ENCODE measurements at regions not wholly inside any gene's neighbourhood (a gene's known extent, or its start where the extent isn't known, plus 50 kb on each side); places are given as distances from the start of the nearest gene placed in this dataset.
"Not testable (repeated sequence)": the region's sequence is repeated elsewhere in the genome, so short reads cannot be mapped to it uniquely, and the experiment has no call there.

DNA sequence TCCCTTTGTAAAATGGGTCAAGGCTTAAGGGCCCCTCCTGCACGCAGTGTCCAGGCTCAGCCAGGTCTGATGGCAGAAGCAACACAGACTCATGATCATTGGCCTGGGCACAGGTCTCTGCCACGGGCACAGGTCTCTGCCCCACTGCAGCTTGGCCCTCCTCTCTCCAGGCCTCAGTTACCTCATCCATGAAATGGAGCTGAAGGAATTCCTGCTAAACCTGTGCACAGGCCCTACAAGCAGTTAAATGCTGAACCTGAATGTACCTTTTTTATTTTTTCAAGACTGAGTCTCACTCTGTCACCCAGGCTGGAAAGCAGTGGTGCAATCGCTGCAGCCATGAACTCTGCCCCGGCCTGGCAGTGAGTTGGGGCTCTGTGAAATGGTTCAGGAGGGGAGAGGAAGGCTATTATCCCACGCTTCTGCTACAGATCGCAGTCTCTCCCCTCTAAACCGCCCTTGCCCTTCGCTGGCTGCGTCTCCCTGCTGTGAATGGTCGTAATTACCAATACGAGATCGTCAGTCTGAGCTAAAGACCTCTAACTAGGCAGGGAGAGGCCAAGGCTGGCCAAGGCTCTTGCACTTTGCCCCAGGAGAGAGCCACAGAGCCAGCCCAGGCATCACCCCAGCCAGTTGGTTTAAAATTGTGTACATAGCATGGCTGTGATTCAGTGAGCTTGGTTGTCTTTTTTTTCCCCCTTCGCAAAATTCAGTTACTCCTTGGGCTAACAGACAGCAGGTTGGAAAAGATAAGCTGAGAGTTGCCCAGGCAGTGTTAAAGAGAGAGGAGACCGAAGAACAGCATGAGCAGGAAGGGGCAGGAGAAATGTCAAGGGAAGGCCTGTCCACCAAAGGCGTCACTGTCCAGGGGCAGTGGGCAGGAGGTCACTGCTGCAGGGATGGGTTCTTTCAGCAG, 93.0 kb upstream of the KCTD7 start:
- DNase-seq (ENCODE audit: low spot score), result no peak

DNA sequence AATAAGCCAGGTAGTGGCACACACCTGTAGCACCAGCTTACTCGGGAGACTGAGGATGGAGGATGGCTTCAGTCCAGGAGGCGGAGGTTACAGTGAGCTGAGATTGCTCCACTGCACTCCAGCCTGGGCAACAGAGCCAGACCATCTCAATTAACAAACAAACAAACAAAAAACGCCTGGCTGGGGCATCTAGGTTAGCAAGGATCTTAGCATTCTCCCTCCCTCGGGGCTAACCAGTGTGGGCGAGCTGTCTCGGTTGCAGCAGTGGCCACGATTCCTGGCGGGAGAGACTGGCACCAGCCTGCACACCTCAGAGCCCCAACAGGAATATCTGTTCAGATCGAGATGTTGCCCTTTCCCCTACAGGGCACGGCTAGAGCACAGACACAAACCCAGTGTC, 91.3 kb upstream of the KCTD7 start:
- no peak for DNase-seq (ENCODE audit: low spot score)

DNA sequence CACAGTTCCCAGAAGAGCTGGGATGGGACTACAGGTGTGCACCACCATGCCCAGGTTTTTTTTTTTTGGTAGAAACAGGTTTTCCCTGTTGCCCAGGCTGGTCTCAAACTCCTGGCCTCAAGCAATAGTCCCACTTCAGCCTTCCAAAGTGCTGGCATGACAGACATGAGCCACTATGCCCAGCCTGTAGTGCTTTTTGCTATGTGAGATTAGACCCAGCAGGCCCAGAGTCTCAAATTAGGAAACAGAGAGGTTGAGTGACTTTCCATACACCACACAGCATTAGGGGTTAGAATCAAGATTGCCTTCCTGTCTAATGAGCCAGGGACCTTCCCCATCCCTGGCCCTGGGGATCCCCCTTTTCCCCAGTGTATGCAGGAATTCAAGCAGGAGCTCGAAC, 90.8 kb upstream of the KCTD7 start:
- no peak for DNase-seq (ENCODE audit: low spot score)

DNA sequence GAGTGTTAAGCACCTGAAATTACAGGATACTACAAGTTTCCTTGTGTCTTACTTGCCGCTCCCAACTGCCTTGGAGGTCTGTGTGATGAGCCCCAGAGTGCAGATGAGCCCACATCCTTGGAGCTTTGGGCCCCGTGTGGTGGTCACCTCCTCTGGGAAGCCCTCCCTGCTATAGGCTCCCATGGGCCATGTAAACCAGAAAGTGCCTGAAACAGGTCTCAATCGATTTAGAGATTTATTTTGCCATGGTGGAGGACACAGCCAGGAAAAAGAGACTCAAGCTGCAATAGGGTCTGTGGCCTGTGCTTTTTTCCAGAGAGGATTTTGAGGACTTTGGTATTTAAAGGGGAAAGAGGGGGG, 89.4 kb upstream of the KCTD7 start:
- no peak for DNase-seq (ENCODE audit: low spot score)

DNA sequence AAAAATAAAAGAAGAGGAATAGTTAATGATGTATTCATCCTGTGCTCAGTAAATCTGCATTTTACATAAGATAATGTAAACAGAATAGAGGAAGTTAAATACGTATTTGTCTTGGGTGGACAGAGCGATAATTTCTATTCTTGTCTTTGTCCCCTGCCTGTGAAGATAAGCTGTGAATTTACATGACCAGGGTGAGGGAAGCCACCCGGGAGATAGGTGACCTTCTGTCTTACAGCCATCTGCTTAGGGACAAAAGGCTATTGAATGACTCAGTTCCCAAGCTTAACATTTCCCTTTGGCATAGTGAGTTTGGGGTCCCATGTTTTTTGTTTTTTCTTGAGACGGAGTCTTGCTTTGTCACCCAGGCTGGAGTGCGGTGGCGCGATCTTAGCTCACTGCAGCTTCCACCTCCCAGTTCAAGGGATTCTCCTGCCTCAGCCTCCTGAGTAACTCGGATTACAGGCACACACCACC, 88.7 kb upstream of the KCTD7 start:
- DNase-seq (ENCODE audit: low spot score), result no peak

DNA sequence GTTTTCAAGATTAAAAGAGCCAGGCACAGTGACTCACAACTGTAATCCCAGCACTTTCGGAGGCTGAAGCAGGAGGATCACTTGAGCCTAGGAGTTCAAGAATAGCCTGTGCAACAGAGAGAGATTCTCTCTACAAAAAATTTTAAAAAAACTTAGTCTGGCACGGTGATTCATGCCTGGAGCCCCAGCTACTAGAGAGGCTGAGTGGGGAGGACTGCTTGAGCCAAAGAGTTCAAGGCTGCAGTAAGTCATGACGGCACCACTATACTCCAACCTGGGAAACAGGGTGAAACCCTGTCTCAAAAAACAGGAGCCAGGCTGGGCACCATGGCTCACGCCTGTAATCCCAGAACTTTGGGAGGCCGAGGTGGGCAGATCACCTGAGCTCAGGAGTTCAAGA, 86.6 kb upstream of the KCTD7 start:
- no peak for DNase-seq (ENCODE audit: low spot score)

DNA sequence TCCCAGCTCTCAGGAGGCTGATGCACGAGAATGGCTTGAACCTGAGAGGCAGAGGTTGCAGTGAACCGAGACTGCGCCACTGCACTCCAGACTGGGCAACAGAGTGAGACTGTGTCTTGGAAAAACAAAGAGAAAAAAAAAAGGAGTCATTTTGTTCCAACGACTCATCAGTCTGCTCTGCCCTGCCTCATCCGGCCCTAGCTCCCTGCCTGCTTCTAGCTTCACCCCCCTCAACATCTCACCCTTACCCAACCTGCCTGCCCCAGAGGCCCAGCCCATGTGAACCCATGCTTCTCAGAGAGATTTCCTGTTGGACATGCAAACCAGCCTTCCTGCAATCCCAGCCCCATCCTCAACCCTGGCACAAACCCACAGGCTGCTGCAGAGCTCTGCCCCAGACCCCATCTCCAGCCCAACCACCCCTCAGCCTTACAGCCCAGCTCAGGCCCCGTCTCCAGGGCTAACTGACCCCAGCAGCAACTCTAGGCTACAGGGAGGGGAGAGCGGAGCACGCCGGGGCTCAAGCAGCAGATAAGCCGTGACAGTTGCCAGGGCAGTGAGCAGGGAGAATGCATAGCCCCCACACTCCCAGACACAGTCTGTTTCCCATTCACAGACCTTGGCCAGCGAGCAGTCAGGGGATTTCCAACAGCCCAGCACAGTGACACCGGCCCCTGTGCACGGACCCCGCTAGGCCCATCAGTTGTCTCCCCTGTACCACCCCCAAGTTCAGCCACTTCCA, 86.0 kb upstream of the KCTD7 start:
- no peak for DNase-seq (ENCODE audit: low spot score)

DNA sequence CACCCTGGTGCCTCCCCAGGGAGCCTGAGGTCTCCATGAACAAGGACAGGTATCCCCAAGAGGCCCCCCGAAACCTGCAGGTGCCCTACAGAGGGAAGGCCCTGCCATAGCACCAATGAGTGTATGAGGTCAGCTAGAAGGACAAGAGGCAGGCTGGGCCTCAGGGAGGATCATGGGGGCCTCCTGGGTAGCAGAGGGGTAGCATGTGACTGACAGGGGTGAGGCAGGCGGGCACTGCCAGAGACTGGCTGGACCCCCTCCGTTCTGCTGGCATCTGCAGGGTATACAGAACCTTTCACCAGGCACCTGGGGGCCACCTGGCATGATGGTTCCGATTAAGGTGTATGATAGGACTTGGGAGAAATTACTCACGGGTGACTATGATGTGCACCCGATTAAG, 79.2 kb upstream of the KCTD7 start:
- peak; percentile 86 for DNase-seq (ENCODE audit: low spot score)

DNA sequence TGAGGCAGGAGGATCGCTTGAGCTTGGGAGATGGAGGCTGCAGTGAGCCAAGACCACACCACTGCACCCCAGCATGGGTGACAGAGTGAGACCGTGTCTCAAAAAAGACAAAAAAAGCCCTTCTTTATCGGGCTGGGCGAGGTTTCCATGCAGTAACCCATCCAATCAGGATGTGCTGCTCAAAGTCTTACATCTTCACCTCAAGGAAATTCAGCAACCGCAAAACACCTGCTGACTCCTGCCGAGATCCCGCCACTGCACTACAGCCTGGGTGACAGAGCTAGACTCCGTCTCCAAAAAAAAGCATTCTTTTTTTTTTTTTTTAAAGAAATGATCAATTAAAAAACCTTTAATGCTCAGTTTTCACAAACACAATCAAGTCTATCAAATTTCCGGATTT, 75.7 kb upstream of the KCTD7 start:
- peak; percentile 77 for DNase-seq (ENCODE audit: low spot score)

DNA sequence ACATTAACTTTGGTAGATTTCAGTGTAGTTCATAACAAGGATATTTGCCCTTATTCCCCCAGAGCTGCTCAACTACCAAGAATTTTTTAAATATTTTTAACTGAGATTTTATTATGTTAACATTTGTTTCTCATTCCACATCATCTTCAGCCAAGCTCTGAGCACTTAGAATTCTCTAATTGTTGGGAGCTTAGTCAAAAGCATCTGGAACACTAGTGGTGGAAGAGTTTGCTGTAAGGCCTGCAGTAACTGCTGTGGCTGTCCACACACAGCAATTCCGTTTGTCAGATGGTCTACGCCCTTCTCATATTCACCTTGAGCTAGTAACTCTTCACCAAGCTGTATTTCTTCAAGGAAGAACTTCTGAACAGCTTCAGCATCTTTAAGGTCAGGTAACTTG, 75.0 kb upstream of the KCTD7 start:
- DNase-seq (ENCODE audit: low spot score), result not testable (repeated sequence)

DNA sequence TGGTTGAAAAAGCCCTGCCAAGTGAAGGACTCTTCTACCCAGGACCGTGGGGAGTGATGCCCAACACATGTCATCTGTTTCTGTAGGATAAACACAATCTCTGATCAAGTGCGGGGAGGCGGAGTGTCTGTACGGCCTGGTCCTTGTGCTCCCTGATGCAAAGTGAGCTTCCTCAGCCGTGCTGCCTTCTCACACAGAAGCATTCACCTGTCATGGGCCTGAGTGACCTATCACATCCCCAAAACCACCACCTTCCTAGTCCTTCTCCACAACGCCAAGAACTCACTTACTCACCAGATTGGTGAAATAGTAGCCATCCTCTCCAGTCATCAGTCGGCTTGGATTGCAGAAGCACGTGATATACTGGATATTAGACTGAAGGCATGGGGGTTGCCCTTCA, 74.4 kb upstream of the KCTD7 start:
- peak; percentile 41 for DNase-seq (ENCODE audit: low spot score)

DNA sequence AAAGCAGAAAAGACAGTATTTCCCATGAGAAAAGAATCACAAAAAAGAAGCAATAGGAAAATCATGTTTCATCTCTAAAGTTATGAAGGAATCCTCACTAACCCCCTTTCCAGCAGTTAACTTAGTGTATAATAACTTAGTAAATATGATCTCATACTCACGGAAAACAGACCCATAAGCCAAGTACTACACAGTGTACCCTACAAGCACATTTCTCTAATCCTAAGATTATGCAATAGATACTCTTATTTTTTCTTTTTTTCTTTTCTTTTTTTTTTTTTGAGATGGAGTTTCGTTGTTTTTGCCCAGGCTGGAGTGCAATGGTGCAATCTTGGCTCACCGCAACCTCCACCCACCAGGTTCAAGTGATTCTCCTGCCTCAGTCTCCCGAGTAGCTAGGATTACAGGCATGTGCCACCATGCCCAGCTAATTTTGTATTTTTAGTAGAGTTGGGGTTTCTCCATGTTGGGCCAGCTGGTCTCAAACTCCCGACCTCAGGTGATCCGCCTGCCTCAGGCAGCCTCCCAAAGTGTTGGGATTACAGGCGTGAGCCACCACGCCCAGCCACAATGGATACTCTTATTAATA, 73.7 kb upstream of the KCTD7 start:
- DNase-seq (ENCODE audit: low spot score), result not testable (repeated sequence)

DNA sequence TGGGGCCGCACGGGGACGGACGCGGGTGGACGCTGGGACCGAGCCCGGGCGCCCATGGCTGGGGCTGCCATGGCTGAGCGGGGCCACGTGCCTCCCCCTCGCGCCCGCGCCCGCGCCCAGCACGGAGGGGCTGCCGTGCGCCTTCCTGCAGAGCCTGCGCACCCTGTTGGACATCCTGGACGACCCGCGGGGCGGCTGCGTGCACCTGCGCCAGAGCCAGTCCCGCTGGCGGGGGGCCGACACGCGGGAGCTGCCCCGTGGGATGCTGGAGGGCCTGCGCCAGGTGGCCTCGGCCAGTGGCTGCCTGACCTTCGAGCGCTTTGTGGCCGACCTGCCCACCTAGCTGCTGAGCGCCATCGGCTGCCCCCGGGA, 72.5 kb upstream of the KCTD7 start:
- DNase-seq (ENCODE audit: low spot score), result no peak

DNA sequence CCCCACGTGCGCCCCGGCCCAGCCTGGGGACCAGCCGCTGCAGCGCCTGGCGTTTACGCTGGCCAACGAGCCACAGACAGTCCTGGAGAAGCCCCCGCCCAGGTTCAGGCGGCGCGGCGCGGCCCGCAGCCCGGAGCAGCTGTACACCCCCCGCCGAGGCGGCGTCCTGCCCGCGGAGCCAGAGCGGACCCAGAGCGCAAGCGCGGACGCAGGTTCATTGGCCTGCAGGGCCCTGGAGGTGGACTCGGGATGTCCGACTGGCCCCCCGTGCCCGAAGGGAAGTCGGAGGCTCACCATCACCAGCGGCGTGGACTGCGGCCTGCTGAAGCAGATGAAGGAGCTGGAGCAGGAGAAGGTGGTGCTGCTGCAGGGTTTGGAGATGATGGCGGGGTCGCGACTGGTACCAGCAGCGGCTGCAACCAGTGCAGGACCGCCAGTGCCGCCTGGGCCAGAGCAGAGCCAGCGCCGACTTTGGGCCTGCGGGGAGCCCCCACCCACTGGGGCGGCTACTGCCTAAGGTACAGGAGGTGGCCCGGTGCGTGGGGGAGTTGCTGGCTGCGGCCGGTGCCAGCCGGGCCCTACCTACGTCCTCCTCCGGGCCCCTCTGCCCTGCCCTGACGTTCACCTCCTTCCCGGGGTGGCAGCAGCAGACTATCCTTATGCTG, 72.0 kb upstream of the KCTD7 start:
- DNase-seq (ENCODE audit: low spot score), result peak; percentile 83

DNA sequence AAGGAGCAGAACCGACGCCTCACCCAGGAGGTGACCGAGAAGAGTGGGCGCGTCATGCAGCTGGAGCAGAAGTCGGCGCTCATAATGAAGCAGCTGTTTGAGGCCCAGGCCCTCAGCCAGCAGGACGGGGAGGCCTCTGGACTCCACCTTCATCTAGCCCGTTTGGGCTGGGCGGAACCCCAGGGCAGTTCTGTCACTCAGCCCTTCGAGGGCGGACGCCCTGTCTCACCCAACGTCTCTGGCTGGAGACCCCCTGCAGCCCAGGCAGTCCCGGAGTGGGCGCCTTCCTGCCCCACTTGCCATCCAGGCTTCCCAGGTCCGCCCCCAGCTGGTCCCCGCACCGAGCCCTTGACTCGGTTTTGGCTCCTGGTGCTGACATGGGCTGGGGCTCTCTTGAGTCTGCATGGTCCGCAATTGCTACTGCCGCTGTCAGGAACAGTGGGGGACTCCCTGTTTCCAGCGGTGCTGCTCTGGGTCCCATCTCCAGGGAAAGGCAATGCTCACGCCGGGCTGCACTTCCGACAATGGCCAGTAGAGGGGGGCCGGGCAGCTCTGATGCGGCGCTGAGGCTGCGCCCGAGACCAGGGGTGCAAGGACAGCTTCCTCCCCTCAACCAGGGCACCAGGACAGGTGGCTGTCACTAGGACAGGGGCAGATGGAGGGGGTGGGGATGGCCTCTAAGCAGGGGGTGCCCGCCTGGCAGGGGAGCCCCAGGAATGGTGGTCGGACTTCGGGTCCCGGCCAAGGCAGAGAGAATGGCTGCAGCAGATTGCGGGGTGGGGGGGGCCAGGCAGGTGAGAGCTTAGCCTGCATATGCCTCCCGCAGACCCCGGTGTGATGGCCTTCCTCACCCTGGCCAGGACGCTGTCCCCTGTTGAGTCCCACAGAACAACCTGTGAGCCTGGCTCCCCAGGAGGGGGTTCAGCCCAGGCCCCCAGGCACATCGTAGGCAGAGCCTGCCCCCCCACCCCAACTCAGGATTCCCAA, 71.2 kb upstream of the KCTD7 start:
- peak; percentile 92 for DNase-seq (ENCODE audit: low spot score)

DNA sequence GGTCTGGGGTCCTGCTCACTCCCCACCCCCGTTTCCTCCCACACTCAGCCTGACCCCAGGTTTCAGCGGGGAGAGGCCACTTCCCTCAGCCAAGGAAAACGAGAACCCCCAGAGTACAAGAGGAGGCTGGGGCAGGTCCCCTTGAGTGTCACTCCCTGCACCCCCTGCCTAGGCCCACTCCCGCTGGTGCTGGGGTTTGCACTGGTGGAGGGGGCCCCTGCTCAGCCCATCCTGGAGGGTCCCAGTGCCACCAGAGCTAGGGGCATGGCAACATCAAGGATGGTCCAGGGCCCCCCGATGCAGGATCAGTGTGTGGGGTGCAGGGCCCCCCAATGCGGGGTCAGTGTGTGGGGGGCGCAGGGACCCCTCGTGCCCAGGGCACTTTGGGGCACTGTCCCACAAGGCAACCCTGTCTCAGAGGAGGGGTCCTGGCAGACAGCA, 70.5 kb upstream of the KCTD7 start:
- no peak for DNase-seq (ENCODE audit: low spot score)

DNA sequence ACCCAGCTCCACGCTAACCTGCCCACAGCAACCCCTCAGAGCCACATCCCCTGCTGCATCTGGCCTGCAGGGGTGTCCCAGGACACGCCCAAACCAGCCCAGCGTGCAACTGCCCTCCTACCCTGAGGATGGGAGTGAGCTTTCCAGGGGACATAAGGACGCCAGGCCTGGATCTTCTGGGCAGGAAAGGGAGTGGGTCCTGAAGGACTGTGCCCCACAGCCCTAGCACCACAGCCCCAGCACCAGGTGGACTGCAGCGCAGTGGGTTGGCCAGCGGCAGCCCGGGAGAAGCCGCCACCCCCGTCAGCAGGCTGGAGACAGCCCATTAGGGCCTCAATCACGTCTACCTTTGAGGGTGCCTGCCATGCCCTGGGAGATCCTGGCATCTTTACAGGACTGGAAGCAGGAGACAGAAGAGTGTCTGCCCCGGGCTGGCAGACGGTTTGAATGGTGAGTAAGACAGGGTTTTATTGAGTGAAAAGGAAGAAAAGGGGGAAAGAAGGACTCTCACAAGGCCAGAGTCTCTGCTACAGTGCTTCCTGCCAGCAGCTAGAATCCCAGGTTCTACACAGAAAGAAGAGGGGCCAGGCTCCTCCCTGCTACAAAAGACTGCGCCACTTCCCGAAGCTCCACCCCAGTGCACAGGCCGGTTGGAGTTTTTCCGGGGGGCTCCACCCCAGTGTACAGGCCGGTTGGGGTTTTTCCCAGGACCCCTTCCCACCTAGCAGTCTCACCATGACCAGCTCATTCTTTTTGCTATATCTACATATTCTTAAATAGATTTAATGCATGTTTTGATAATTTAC, 69.8 kb upstream of the KCTD7 start:
- peak; percentile 83 for DNase-seq (ENCODE audit: low spot score)

DNA sequence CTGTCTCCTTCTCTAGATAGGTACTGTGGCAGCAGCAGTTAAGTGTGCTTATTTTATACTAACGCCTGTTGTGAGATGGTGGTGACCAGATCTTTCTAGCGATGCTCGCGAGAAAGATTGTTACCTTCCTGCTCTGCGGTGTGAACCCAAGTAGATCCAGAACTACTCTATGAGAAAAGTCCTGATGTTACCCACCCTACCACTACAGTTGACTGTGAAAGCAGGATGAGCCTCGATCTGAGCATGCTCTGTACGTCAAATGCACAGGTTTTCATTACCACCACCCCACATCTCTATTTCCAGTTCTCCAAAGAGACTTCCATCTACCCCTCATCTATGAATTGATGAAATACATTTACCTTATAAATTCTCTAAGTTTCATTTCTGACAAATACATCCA, 64.6 kb upstream of the KCTD7 start:
- DNase-seq (ENCODE audit: low spot score), result no peak

DNA sequence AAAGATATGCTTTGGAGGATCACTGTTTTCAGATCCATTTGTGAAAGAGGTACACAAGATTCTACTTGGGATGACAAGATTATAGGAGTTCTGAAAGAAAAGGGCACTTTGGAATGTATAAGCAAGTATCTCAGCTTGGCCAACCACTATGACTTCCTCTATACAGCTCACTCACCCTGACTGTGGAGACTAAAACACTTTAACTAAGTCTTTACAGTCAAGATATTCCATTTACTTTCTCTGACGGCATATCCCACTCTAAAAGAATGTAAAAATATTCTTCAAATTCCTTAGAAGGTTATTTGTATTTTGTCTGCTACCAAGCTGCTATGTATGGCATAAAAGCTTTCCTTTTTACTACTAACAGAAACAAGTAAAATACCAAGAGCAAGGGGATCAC, 58.5 kb upstream of the KCTD7 start:
- DNase-seq (ENCODE audit: low spot score), result not testable (repeated sequence)

DNA sequence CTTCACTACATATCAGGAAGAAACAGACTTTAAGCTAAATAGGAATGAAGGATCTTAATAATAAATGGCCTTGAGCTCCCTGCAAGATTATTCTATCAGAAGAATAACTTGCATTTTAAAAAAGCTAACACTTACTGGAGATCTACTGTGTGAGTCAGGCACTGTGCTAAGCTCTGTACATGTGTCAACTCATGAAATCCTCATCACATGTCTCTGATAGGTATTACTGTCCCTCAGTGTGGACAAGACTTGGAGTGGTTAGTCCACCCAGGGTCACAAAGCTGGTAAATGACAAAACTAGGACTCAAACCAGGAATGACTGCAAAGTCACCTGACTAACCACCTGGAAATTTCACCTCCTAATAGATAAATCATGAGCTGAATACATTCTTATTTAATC, 57.1 kb upstream of the KCTD7 start:
- no peak for DNase-seq (ENCODE audit: low spot score)

All from mesenteric fat pad (tissue), 1 donor.